ENCODE measurements at regions not wholly inside any gene's neighbourhood (a gene's known extent, or its start where the extent isn't known, plus 50 kb on each side); places are given as distances from the start of the nearest gene placed in this dataset.
"Not testable (repeated sequence)": the region's sequence is repeated elsewhere in the genome, so short reads cannot be mapped to it uniquely, and the experiment has no call there.

DNA sequence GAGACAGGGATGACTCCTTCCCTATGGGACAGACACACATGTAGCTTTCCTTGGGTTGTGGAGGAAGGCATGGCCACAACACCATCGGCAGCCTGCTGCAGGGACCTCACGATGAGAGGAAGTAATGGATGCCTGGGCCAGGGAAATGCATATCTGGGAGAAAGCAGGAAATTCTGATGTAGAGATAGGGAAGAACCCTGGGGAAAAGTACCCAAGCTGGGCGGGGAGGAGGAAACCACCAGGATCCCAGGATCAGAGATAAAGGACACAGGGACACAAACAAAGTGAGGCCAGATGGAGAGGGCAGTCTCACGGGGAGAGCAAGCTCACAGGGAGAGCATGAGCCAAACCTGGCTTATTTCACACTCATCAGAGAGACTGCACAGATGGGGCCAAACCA is 294.7 kb upstream of the TEKT4 start:
- intact Hi-C loops (cut with DNase I; ENCODE audit: low total_unique reads); H3K4me3 ChIP-seq (ENCODE audit: low read depth, poor library complexity, severe bottlenecking); DNase-seq (ENCODE audit: low spot score in 2 of 2): not testable (repeated sequence)
- 43 to 70% methylated on average over 3 to 4 of the region's 4 CpGs for WGBS, 2 donors

- H3K4me3 ChIP-seq (ENCODE audit: low read depth, poor library complexity, severe bottlenecking); DNase-seq (ENCODE audit: low spot score in 2 of 2); intact Hi-C loops (cut with DNase I; ENCODE audit: low total_unique reads): not testable (repeated sequence)
- WGBS, 2 donors, result 59 to 76% methylated on average over 7 to 10 of the region's 10 CpGs
Observed at GRCh38 chr2:94577160-94577559, 294.1 kb upstream of the TEKT4 start.

DNA sequence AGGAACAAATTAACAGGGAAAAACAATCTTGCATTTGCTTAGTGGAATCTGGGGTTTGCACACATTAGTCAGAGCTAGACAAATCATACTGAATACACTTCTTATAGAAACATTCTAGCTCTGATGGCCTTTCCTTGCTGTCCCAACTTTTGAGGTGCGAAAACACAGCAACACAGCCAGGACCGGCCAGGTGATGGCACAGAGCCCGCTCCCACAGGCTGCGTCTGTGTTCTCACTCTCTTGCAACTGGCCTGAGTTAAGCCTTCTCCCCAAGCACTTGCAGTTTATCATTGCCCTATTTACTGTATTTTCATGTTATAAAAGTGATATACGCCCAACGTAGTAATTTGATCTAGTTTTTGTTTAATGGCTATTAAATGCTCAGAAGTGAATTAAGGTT is 292.0 kb upstream of the TEKT4 start:
- WGBS, 2 donors, result 89 to 93% methylated on average over 6 of the region's 6 CpGs
- DNase-seq (ENCODE audit: low spot score in 2 of 2); intact Hi-C loops (cut with DNase I; ENCODE audit: low total_unique reads); H3K4me3 ChIP-seq (ENCODE audit: low read depth, poor library complexity, severe bottlenecking): not testable (repeated sequence)

GRCh38 chr2:94583081-94583723 is 288.0 kb upstream of the TEKT4 start:
- WGBS, 2 donors, result 56 to 63% methylated on average over 8 of the region's 8 CpGs
- H3K4me3 ChIP-seq (ENCODE audit: low read depth, poor library complexity, severe bottlenecking); DNase-seq (ENCODE audit: low spot score in 2 of 2); intact Hi-C loops (cut with DNase I; ENCODE audit: low total_unique reads): not testable (repeated sequence)

DNA sequence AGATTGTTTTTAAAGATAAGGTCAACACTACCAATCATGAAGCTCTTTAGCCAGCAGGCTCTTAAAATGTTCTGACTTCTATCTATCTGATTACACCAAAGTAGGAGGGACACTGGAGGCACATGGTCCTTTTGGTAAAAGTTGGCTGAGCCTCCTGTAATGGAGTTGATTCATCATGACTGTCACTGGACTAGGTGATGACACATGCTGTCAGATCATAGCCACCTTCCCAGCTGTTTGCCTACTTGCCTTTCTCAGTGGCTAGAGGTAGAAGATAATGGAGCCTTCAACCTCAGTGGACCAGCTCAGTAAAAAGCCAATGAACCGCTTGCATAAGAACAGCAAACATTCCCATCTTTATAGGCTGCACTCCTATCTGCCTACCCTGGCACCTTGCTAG is 286.7 kb upstream of the TEKT4 start:
- DNase-seq (ENCODE audit: low spot score in 2 of 2); intact Hi-C loops (cut with DNase I; ENCODE audit: low total_unique reads); H3K4me3 ChIP-seq (ENCODE audit: low read depth, poor library complexity, severe bottlenecking): not testable (repeated sequence)
- 57 to 88% methylated on average over 1 of the region's 1 CpG for WGBS, 2 donors

GRCh38 chr2:94586032-94586982 is 284.9 kb upstream of the TEKT4 start:
- intact Hi-C loops (cut with DNase I; ENCODE audit: low total_unique reads); DNase-seq (ENCODE audit: low spot score in 2 of 2); H3K4me3 ChIP-seq (ENCODE audit: low read depth, poor library complexity, severe bottlenecking): not testable (repeated sequence)
- WGBS, 2 donors, result 66% methylated on average over 14 of the region's 14 CpGs

DNA sequence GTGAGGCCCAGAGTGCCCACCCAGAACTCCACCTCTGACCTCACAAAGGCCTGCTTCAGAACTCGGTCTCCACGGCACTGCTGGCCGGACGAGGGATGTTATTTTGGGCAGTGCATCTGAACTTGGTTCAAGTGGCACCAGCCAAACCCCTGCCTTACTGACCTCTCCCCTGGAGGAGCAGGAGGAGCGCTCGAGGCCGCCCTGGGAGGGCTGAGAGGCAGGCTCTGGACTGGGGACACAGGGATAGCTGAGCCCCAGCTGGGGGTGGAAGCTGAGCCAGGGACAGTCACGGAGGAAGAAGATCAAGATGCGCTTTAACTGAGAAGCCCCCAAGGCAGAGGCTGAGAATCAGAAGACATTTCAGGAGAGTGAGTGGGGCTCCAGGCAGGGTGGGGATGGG is 284.2 kb upstream of the TEKT4 start:
- 73 to 81% methylated on average over 5 of the region's 9 CpGs for WGBS, 2 donors
- DNase-seq (ENCODE audit: low spot score in 2 of 2); intact Hi-C loops (cut with DNase I; ENCODE audit: low total_unique reads); H3K4me3 ChIP-seq (ENCODE audit: low read depth, poor library complexity, severe bottlenecking): not testable (repeated sequence)

- H3K4me3 ChIP-seq (ENCODE audit: low read depth, poor library complexity, severe bottlenecking); intact Hi-C loops (cut with DNase I; ENCODE audit: low total_unique reads); DNase-seq (ENCODE audit: low spot score in 2 of 2): not testable (repeated sequence)
- WGBS, 2 donors, result 74 to 80% methylated on average over 12 of the region's 12 CpGs
Observed at GRCh38 chr2:94594019-94594836, 277.0 kb upstream of the TEKT4 start.

- DNase-seq (ENCODE audit: low spot score in 2 of 2); H3K4me3 ChIP-seq (ENCODE audit: low read depth, poor library complexity, severe bottlenecking); intact Hi-C loops (cut with DNase I; ENCODE audit: low total_unique reads): not testable (repeated sequence)
- WGBS, 2 donors, result 73 to 77% methylated on average over 6 of the region's 6 CpGs
Observed at GRCh38 chr2:94595956-94596355, 275.3 kb upstream of the TEKT4 start.

DNA sequence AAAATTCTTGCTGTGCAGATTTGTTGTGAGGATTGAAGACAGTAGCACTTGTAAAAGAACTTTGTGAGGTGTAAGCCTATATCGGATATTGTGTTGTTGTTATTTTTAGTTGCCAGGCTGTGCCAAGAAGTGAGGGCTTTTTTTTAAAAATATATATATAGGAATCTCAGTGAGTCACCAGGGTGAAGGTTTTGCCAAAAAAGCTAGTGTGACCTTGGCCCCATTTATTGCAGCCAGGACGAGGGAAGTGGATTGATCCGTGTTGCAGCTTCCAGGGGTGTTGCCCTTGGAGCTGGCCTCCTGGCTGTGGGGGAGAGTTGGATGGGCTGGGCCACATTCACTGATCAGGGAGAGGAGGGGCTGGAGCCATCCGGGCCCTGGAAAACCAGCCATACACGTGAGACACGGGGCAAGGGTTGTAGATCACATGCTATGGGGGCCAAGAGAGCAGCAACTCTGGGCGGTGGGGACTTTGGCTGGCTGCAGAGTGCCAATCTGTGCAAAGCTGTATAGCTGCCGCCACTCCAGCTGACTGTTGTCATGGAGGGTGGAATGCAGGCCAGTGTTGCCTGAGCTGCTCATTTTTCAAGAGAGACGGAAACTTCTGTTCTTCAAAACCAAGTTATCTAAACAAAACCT is 273.0 kb upstream of the TEKT4 start:
- WGBS, 2 donors, result 35 to 38% methylated on average over 8 to 9 of the region's 9 CpGs
- intact Hi-C loops (cut with DNase I; ENCODE audit: low total_unique reads), result not testable (repeated sequence)

DNA sequence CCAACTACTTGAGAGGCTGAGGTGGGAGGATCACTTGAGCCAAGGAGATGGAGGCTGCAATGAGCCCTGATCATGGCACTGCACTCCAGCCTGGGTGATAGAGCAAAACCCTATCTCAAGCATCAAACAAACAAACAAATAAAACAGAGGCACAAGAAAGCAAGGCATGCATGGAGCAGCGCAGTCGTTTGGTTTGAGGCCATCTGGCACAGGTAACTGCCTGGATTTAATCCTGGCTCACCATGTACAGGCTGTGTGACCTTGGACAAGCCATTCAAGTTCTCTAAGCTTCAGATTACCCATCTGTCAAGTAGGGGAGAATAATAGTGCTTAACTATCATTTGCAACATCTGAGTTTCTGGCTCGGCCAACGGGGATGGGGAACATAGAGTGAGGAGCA is 270.3 kb upstream of the TEKT4 start:
- DNase-seq (ENCODE audit: low spot score in 2 of 2), result peak in 1 of 2 donors; percentile 14
- H3K4me3 ChIP-seq (ENCODE audit: low read depth, poor library complexity, severe bottlenecking); intact Hi-C loops (cut with DNase I; ENCODE audit: low total_unique reads): not testable (repeated sequence)
- 74 to 82% methylated on average over 4 of the region's 4 CpGs for WGBS, 2 donors

More for the DNA sequence above, 273.0 kb upstream of the TEKT4 start:
- not testable (repeated sequence) for DNase-seq (ENCODE audit: low spot score in 2 of 2); H3K4me3 ChIP-seq (ENCODE audit: low read depth, poor library complexity, severe bottlenecking)

All from lower leg skin (tissue), 3 donors.